ACC112 (cell line): ENCODE measurements at regions not wholly inside any gene's neighbourhood (a gene's known extent, or its start where the extent isn't known, plus 50 kb on each side); places are given as distances from the start of the nearest gene placed in this dataset.

Experiments
- H2AFZ ChIP-seq: fragments of 200-600 bp; sonication (generic); one replicate; pipeline ENCODE4 v1.6.0; 2017; ENCODE audit warnings: antibody characterized with exemption, low read length; ENCODE audit not compliant: unreplicated experiment
- H3K27ac ChIP-seq: fragments of 200-600 bp; sonication (generic); 2 replicates; pipeline ENCODE4 v1.5.1; 2014; ENCODE audit warnings: low read depth, mild to moderate bottlenecking, antibody characterized with exemption, low read length, moderate library complexity
- H3K27me3 ChIP-seq: fragments of 200-600 bp; sonication (generic); 2 replicates; pipeline ENCODE4 v1.6.1; 2014; ENCODE audit warnings: mild to moderate bottlenecking, antibody characterized with exemption, low read length, moderate library complexity, mixed read lengths; ENCODE audit not compliant: insufficient read depth
- H3K36me3 ChIP-seq: fragments of 200-600 bp; sonication (generic); 2 replicates; pipeline ENCODE4 v1.6.1; 2016; ENCODE audit warnings: mild to moderate bottlenecking, antibody characterized with exemption, low read length, moderate library complexity, mixed read lengths; ENCODE audit not compliant: insufficient read depth
- H3K4me1 ChIP-seq: fragments of 200-600 bp; sonication (generic); one replicate; pipeline ENCODE4 v1.6.1; 2016; ENCODE audit warnings: low read length, mixed read lengths; ENCODE audit not compliant: insufficient read depth, unreplicated experiment, control insufficient read depth
- H3K4me3 ChIP-seq: fragments of 200-600 bp; sonication (generic); 2 replicates; pipeline ENCODE4 v1.5.1; 2014; ENCODE audit warnings: mild to moderate bottlenecking, low read depth, low read length
- H3K79me2 ChIP-seq: fragments of 200-600 bp; sonication (generic); one replicate; pipeline ENCODE4 v1.6.0; 2016; ENCODE audit warnings: low read length; ENCODE audit not compliant: control insufficient read depth, unreplicated experiment, insufficient read depth

GRCh38 chr12:25041006-25041741 is 92.3 kb upstream of the BCAT1 start:
- H3K27me3 ChIP-seq, result peaks cover 4% of the 10 kb centered on the region; the same call in 1 of the 2 replicates
- H3K36me3 ChIP-seq, result no peaks in the 10 kb centered on the region
- H3K4me1 ChIP-seq, result no peaks in the 10 kb centered on the region
- peak overlapping the region; percentile 65 for H2AFZ ChIP-seq
- H3K27ac ChIP-seq, result no peak overlapping the region
- no peaks in the 10 kb centered on the region for H3K79me2 ChIP-seq
- H3K4me3 ChIP-seq, result peak overlapping the region; percentile 20; the same call in 1 of the 2 replicates

GRCh38 chr12:25040593-25040992 is 91.7 kb upstream of the BCAT1 start:
- Histone ChIP-seq H3K27ac (no peak overlapping the region), H3K79me2 (no peaks in the 10 kb centered on the region), H2AFZ (peak overlapping the region; percentile 65), H3K27me3 (peaks cover 9% of the 10 kb centered on the region; the same call in 1 of the 2 replicates), H3K36me3 (no peaks in the 10 kb centered on the region), H3K4me1 (no peaks in the 10 kb centered on the region), H3K4me3 (no peak overlapping the region)

DNA sequence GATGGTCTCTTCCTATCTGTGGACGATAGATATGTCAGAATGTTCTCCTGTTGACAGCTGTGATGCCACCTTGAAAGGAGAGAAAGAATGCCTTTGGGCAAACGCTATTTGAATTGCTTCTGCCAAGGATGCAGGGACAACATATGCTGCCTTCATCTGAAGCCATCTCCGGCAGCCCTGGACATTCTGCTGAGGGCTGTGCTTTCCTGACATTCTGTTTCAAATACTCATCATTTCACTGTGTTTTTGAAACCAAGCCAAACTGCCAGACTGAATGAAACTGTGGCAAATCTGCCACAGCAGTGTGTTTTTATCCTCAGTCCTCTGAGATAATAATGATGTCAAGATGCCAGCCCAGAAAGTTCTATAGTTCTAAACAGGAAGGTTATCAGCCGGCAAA is 85.8 kb upstream of the BCAT1 start:
- Histone ChIP-seq H3K27ac (no peak overlapping the region), H3K27me3 (peaks cover 11% of the 10 kb centered on the region), H3K79me2 (no peaks in the 10 kb centered on the region), H3K4me3 (no peak overlapping the region), H2AFZ (no peak overlapping the region), H3K4me1 (no peaks in the 10 kb centered on the region), H3K36me3 (no peaks in the 10 kb centered on the region)

- H3K4me3 ChIP-seq, result no peak overlapping the region
- no peaks in the 10 kb centered on the region for H3K27me3 ChIP-seq
- H2AFZ ChIP-seq, result no peak overlapping the region
- no peaks in the 10 kb centered on the region for H3K79me2 ChIP-seq
- H3K36me3 ChIP-seq, result no peaks in the 10 kb centered on the region
- no peak overlapping the region for H3K27ac ChIP-seq
- no peaks in the 10 kb centered on the region for H3K4me1 ChIP-seq
Observed at GRCh38 chr12:25025951-25026490, 77.1 kb upstream of the BCAT1 start.

DNA sequence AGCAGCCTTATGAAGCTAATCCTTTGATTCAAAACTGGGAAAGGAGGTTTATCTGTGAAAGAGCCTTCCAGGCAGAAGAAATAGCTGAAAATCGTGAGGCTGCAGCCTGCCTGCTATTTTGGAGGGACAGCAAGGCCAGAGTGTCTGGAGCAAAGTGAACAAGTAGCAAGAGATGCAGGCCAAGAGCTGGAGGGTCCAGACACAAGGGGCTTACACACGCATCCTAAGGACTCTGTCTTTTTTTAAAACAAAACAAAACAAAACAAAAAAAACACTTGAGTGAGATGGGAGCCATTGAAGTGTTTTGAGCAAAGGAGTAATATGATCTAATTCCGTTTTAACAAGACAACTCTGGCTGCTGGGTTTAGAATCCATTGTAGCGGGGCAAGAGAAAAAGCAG is 76.4 kb upstream of the BCAT1 start:
- peak overlapping the region; percentile 9 for H2AFZ ChIP-seq
- no peaks in the 10 kb centered on the region for H3K27me3 ChIP-seq
- no peaks in the 10 kb centered on the region for H3K79me2 ChIP-seq
- no peaks in the 10 kb centered on the region for H3K36me3 ChIP-seq
- H3K27ac ChIP-seq, result no peak overlapping the region
- H3K4me1 ChIP-seq, result no peaks in the 10 kb centered on the region
- H3K4me3 ChIP-seq, result no peak overlapping the region

- H3K27ac ChIP-seq, result no peak overlapping the region
- no peak overlapping the region for H3K4me3 ChIP-seq
- no peaks in the 10 kb centered on the region for H3K36me3 ChIP-seq
- no peak overlapping the region for H2AFZ ChIP-seq
- H3K4me1 ChIP-seq, result no peaks in the 10 kb centered on the region
- no peaks in the 10 kb centered on the region for H3K27me3 ChIP-seq
- no peaks in the 10 kb centered on the region for H3K79me2 ChIP-seq
Observed at GRCh38 chr12:25023808-25024207, 74.9 kb upstream of the BCAT1 start.

DNA sequence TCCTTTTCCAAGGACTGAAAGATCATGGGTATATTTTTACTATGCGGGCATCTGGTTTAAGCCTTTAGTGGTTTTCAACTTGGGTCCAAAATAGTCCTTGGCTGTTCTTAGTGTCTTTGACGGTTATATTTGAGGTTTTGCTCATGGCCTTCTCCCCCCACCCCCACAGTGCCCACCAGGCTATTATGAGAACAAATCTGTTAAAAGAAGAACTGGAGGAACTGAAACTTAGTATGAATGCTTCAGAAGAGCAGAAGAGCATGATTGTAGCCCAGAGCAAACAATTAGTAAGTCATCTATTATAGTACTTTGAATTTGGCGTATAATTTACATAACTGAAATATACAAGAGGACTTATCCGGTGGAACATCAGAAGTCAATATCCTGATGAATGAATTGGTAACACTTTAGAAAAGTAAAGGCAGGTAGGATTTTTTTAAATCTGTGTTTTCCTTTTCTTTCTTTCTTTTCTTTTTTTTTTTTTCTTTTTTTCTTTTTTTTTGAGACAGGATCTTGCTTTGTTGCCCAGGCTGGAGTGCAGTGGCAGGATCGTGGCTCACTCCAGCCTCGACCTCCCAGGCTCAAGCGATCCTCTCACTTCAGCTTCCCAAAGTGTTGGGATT is 71.8 kb upstream of the BCAT1 start:
- no peak overlapping the region for H3K4me3 ChIP-seq
- H3K79me2 ChIP-seq, result no peaks in the 10 kb centered on the region
- no peaks in the 10 kb centered on the region for H3K27me3 ChIP-seq
- H3K36me3 ChIP-seq, result no peaks in the 10 kb centered on the region
- no peak overlapping the region for H2AFZ ChIP-seq
- H3K27ac ChIP-seq, result no peak overlapping the region
- peaks cover 3% of the 10 kb centered on the region for H3K4me1 ChIP-seq

- Histone ChIP-seq H3K27me3 (no peaks in the 10 kb centered on the region), H3K27ac (no peak overlapping the region), H2AFZ (no peak overlapping the region), H3K79me2 (no peaks in the 10 kb centered on the region), H3K4me3 (no peak overlapping the region), H3K4me1 (peaks cover 3% of the 10 kb centered on the region), H3K36me3 (no peaks in the 10 kb centered on the region)
Observed at GRCh38 chr12:25018146-25018545, 69.2 kb upstream of the BCAT1 start.

DNA sequence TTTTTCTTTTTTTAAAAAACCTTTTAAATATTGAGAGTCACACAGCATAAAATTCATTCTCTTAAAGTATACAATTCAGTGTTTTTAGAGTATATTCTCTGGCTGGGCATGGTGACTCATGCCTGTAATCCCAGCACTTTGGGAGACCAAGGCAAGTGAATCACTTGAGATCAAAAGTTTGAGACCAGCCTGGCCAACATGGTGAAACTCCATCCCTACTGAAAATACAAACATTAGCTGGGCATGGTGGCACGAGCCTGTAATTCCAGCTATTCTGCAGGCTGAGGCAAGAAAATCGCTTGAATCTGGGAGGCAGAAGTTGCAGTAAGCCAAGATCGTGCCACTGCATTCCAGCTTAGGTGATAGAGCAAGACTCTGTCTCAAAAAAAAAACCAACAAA is 68.4 kb upstream of the BCAT1 start:
- Histone ChIP-seq H3K36me3 (no peaks in the 10 kb centered on the region), H3K27me3 (no peaks in the 10 kb centered on the region), H3K79me2 (no peaks in the 10 kb centered on the region), H3K4me1 (peaks cover 3% of the 10 kb centered on the region), H2AFZ (no peak overlapping the region), H3K4me3 (no peak overlapping the region), H3K27ac (no peak overlapping the region)

GRCh38 chr12:25014961-25015360 is 66.1 kb upstream of the BCAT1 start:
- Histone ChIP-seq H2AFZ (peak overlapping the region; percentile 71), H3K79me2 (no peaks in the 10 kb centered on the region), H3K4me3 (no peak overlapping the region), H3K27me3 (no peaks in the 10 kb centered on the region), H3K27ac (peak overlapping the region; percentile 29; the same call in 1 of the 2 replicates), H3K4me1 (peaks cover 3% of the 10 kb centered on the region), H3K36me3 (no peaks in the 10 kb centered on the region)

DNA sequence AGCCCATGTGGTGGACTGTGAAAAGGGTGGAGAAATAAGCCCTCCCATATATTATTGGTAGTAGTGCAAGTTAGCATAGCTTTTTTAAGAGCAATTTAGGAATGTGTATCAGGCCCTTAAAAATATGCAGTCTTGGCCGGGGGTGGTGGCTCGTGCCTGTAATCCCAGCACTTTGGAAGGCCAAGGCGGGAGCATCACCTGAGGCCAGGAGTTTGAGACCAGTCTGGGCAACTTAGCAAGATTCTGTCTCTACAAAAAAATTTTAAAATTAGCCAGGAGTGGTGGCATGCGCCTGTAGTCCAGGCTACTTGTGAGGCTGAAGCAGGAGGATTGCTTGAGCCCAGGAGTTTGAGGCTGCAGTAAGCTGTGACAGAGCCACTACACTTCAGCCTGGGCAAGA is 64.2 kb upstream of the BCAT1 start:
- H3K4me3 ChIP-seq, result no peak overlapping the region
- H3K27me3 ChIP-seq, result no peaks in the 10 kb centered on the region
- H3K4me1 ChIP-seq, result peaks cover 3% of the 10 kb centered on the region
- no peaks in the 10 kb centered on the region for H3K36me3 ChIP-seq
- no peaks in the 10 kb centered on the region for H3K79me2 ChIP-seq
- H3K27ac ChIP-seq, result no peak overlapping the region
- H2AFZ ChIP-seq, result no peak overlapping the region
